Tibial nerve (tissue), 4 donors: ENCODE measurements at regions not wholly inside any gene's neighbourhood (a gene's known extent, or its start where the extent isn't known, plus 50 kb on each side); places are given as distances from the start of the nearest gene placed in this dataset.

Experiments used
- DNase-seq, 2 donors: peaks; one replicate each; pipeline ENCODE4 v3.0.0-alpha.2; 2019; ENCODE audit warnings: low spot score in 2 of 2
- H3K27ac ChIP-seq, 4 donors: fragments of 200-600 bp; sonication (generic) in 3 of 4; one replicate each; pipeline ENCODE4 v1.5.1; 2017 to 2019; ENCODE audit warnings: mild to moderate bottlenecking in 1 of 4
- H3K27me3 ChIP-seq, 2 donors: fragments of 200-600 bp; sonication (generic) in 1 of 2; one replicate each; pipeline versions ENCODE4 v1.5.1 to v1.6.0; 2017 to 2019
- H3K36me3 ChIP-seq, 3 donors: fragments of 200-600 bp; sonication (generic); one replicate each; pipeline ENCODE4 v1.5.1; 2018 to 2019
- H3K4me1 ChIP-seq, 4 donors: fragments of 200-600 bp; sonication (generic) in 3 of 4; one replicate each; pipeline ENCODE4 v1.5.1; 2017 to 2019
- H3K4me3 ChIP-seq, 4 donors: fragments of 200-600 bp; sonication (generic) in 3 of 4; one replicate each; pipeline ENCODE4 v1.5.1; 2017 to 2019; ENCODE audit warnings: mild to moderate bottlenecking in 1 of 4, moderate library complexity in 1 of 4
- H3K9me3 ChIP-seq, 4 donors: fragments of 200-600 bp; sonication (generic) in 3 of 4; one replicate each; pipeline ENCODE4 v1.5.1; 2017 to 2019
- CTCF ChIP-seq, 5 experiments: fragments of 200-600 bp in 3 of 5; fragments of 450-650 bp in 2 of 5; sonication (generic) in 3 of 5; IDR thresholded peaks; one replicate each; pipeline ENCODE4 v1.5.1; 2016 to 2019; ENCODE audit warnings: antibody characterized with exemption in 5 of 5, mild to moderate bottlenecking in 3 of 5, moderate library complexity in 2 of 5
- EP300 ChIP-seq, 2 donors: sonication (generic); formaldehyde crosslinking; IDR thresholded peaks; one replicate each; pipeline ENCODE4 v1.6.1; 2017; ENCODE audit warnings: antibody characterized with exemption in 2 of 2, mild to moderate bottlenecking in 1 of 2
- POLR2A ChIP-seq, 2 donors: fragments of 450-650 bp; IDR thresholded peaks; one replicate each; pipeline ENCODE4 v1.6.1; 2017; ENCODE audit warnings: antibody characterized with exemption in 2 of 2, mild to moderate bottlenecking in 2 of 2, moderate library complexity in 2 of 2
- WGBS, 2 donors: methylation state at CpG; one replicate each; pipeline ENCODE4 v1.1.5; 2018; 5-methylcytosine and 5-hydroxymethylcytosine counted together

GRCh38 chr12:34526946-34527345 lies 504.6 kb downstream of the ALG10 start:
- H3K36me3 ChIP-seq: no peaks in the 10 kb centered on the region
- no peaks in the 10 kb centered on the region for H3K27me3 ChIP-seq
- DNase-seq: no peak
- 58 to 66% methylated on average over 4 of the region's 4 CpGs for WGBS, 2 donors
- peaks cover 0 to 24% (median 0%) of the 10 kb centered on the region in 4 donors for H3K9me3 ChIP-seq
- no peaks in the 10 kb centered on the region for H3K4me1 ChIP-seq
- no peak overlapping the region for H3K4me3 ChIP-seq
- TF ChIP-seq CTCF (IDR thresholded peaks at IDR 0.05) (no peak), EP300 (IDR thresholded peaks at IDR 0.05) (no peak), POLR2A (IDR thresholded peaks at IDR 0.05) (no peak)
- H3K27ac ChIP-seq: no peak overlapping the region

- Histone ChIP-seq H3K36me3 (no peaks in the 10 kb centered on the region), H3K27me3 (no peaks in the 10 kb centered on the region), H3K9me3 (peaks cover 0 to 98% (median 23%) of the 10 kb centered on the region in 4 donors), H3K27ac (no peak overlapping the region), H3K4me1 (no peaks in the 10 kb centered on the region), H3K4me3 (no peak overlapping the region)
- WGBS, 2 donors: 85 to 88% methylated on average over 4 of the region's 4 CpGs
- no peak for DNase-seq
- TF ChIP-seq POLR2A (IDR thresholded peaks at IDR 0.05) (no peak), EP300 (IDR thresholded peaks at IDR 0.05) (no peak), CTCF (IDR thresholded peaks at IDR 0.05) (no peak)
Measured at GRCh38 chr12:34547276-34547675, 525.0 kb downstream of the ALG10 start.

- Histone ChIP-seq H3K27me3 (no peaks in the 10 kb centered on the region), H3K4me1 (no peaks in the 10 kb centered on the region), H3K4me3 (no peak overlapping the region), H3K9me3 (peaks cover 0 to 99% (median 31%) of the 10 kb centered on the region in 4 donors), H3K36me3 (no peaks in the 10 kb centered on the region), H3K27ac (no peak overlapping the region)
- no peak for DNase-seq
- WGBS, 2 donors: 70 to 74% methylated on average over 4 of the region's 4 CpGs
- TF ChIP-seq CTCF (IDR thresholded peaks at IDR 0.05): no peak
- no peak for TF ChIP-seq POLR2A (IDR thresholded peaks at IDR 0.05)
- no peak for TF ChIP-seq EP300 (IDR thresholded peaks at IDR 0.05)
Measured at GRCh38 chr12:34591966-34592365, 569.7 kb downstream of the ALG10 start.

GRCh38 chr12:34595749-34596733 lies 573.7 kb downstream of the ALG10 start:
- Histone ChIP-seq H3K27me3 (no peaks in the 10 kb centered on the region), H3K36me3 (no peaks in the 10 kb centered on the region), H3K9me3 (peaks cover 0 to 99% (median 16%) of the 10 kb centered on the region in 4 donors), H3K27ac (no peak overlapping the region), H3K4me1 (no peaks in the 10 kb centered on the region), H3K4me3 (no peak overlapping the region)
- DNase-seq: no peak
- TF ChIP-seq CTCF (IDR thresholded peaks at IDR 0.05): no peak
- no peak for TF ChIP-seq EP300 (IDR thresholded peaks at IDR 0.05)
- TF ChIP-seq POLR2A (IDR thresholded peaks at IDR 0.05): no peak
- WGBS, 2 donors: 65 to 73% methylated on average over 18 to 19 of the region's 19 CpGs
